Liver (tissue), 8 donors: ENCODE measurements at regions not wholly inside any gene's neighbourhood (a gene's known extent, or its start where the extent isn't known, plus 50 kb on each side); places are given as distances from the start of the nearest gene placed in this dataset.

Experiments
- DNase-seq: peaks from one replicate; pipeline ENCODE4 v3.0.0-alpha.2; 2017; ENCODE audit warnings: low spot score
- H3K27ac ChIP-seq, 2 donors: one replicate each; pipeline ENCODE4 v1.7.0; 2013; ENCODE audit warnings: inconsistent platforms in 2 of 2, low read length in 2 of 2, control low read depth in 1 of 2, low read depth in 1 of 2, mild to moderate bottlenecking in 1 of 2
- H3K27me3 ChIP-seq, 4 donors: one replicate each; pipeline versions ENCODE4 v1.6.1 to v1.7.0; 2013; ENCODE audit warnings: low read length in 3 of 4, inconsistent platforms in 1 of 4, mild to moderate bottlenecking in 1 of 4, moderate library complexity in 1 of 4; ENCODE audit not compliant: control insufficient read depth in 4 of 4, insufficient read depth in 4 of 4
- H3K36me3 ChIP-seq, 4 donors: one replicate each; pipeline versions ENCODE4 v1.6.1 to v1.7.0; 2013; ENCODE audit warnings: low read length in 3 of 4, mild to moderate bottlenecking in 3 of 4, low read depth in 1 of 4, moderate library complexity in 1 of 4; ENCODE audit not compliant: control insufficient read depth in 4 of 4, insufficient read depth in 3 of 4
- H3K4me1 ChIP-seq, 4 donors: one replicate each; pipeline versions ENCODE4 v1.6.1 to v1.7.0; 2013; ENCODE audit warnings: low read length in 3 of 4, mild to moderate bottlenecking in 3 of 4, moderate library complexity in 1 of 4; ENCODE audit not compliant: control insufficient read depth in 4 of 4, insufficient read depth in 4 of 4
- H3K4me3 ChIP-seq, 3 donors: one replicate each; pipeline versions ENCODE4 v1.6.1 to v1.7.0; 2013; ENCODE audit warnings: low read length in 3 of 3, control low read depth in 1 of 3, low read depth in 1 of 3, mild to moderate bottlenecking in 1 of 3
- H3K9ac ChIP-seq, 2 donors: one replicate each; pipeline ENCODE4 v1.7.0; 2013; ENCODE audit warnings: low read length in 2 of 2, mild to moderate bottlenecking in 2 of 2, moderate library complexity in 2 of 2, control low read depth in 1 of 2, low read depth in 1 of 2
- H3K9me3 ChIP-seq, 4 donors: one replicate each; pipeline versions ENCODE4 v1.6.1 to v1.7.0; 2013; ENCODE audit warnings: low read length in 3 of 4; ENCODE audit not compliant: control insufficient read depth in 4 of 4
- EGR1 ChIP-seq, 2 donors: IDR thresholded peaks; 2 replicates each; pipeline ENCODE4 v1.6.1; 2016 to 2018; ENCODE audit warnings: antibody characterized with exemption in 2 of 2, low read depth in 2 of 2
- FOXA1 ChIP-seq: IDR thresholded peaks from 2 replicates; pipeline ENCODE4 v1.6.1; 2016; ENCODE audit warnings: antibody characterized with exemption
- FOXA2 ChIP-seq: IDR thresholded peaks from 2 replicates; pipeline ENCODE4 v1.6.1; 2016; ENCODE audit warnings: antibody characterized with exemption
- GABPA ChIP-seq, 2 donors: IDR thresholded peaks in 1 of 2; conservative IDR thresholded peaks in 1 of 2; 2 replicates each; pipeline ENCODE4 v1.6.1; 2016; ENCODE audit warnings: antibody characterized with exemption in 2 of 2, mild to moderate bottlenecking in 1 of 2, moderate library complexity in 1 of 2
- HNF4A ChIP-seq, 2 donors: conservative IDR thresholded peaks; 2 replicates each; pipeline ENCODE4 v1.6.1; 2016; ENCODE audit warnings: antibody characterized with exemption in 2 of 2, mild to moderate bottlenecking in 2 of 2
- HNF4G ChIP-seq: IDR thresholded peaks from 2 replicates; pipeline ENCODE4 v1.6.1; 2016; ENCODE audit warnings: antibody characterized with exemption
- JUND ChIP-seq, 2 donors: IDR thresholded peaks; 2 replicates each; pipeline ENCODE4 v1.6.1; 2016; ENCODE audit warnings: antibody characterized with exemption in 2 of 2
- NR2F2 ChIP-seq: IDR thresholded peaks from 2 replicates; pipeline ENCODE4 v1.6.1; 2016; ENCODE audit warnings: antibody characterized with exemption
- RAD21 ChIP-seq, 2 donors: IDR thresholded peaks; 2 replicates each; pipeline ENCODE4 v1.6.1; 2016; ENCODE audit warnings: antibody characterized with exemption in 2 of 2, mild to moderate bottlenecking in 2 of 2
- RXRA ChIP-seq, 2 donors: IDR thresholded peaks; 2 replicates each; pipeline ENCODE4 v1.6.1; 2017 to 2018; ENCODE audit warnings: antibody characterized with exemption in 2 of 2, mild to moderate bottlenecking in 1 of 2
- SP1 ChIP-seq: IDR thresholded peaks from 2 replicates; pipeline ENCODE4 v1.6.1; 2018; ENCODE audit warnings: antibody characterized with exemption, mild to moderate bottlenecking
- TAF1 ChIP-seq: conservative IDR thresholded peaks from 2 replicates; pipeline ENCODE4 v1.6.1; 2016; ENCODE audit warnings: antibody characterized with exemption, mild to moderate bottlenecking
- YY1 ChIP-seq: IDR thresholded peaks from 2 replicates; pipeline ENCODE4 v1.6.1; 2016; ENCODE audit warnings: antibody characterized with exemption, mild to moderate bottlenecking
- WGBS: extraction: QIAGEN DNeasy Blood & Tissue Kit; methylation state at CpG from one replicate; pipeline ENCODE4 v1.1.7; 2013; 5-methylcytosine and 5-hydroxymethylcytosine counted together
- TF ChIP-seq, protein P1 (sequence below): IDR thresholded peaks from 2 replicates; pipeline ENCODE4 v1.6.1; 2016; ENCODE audit warnings: antibody characterized with exemption
- TF ChIP-seq, protein P2 (sequence below): IDR thresholded peaks from 2 replicates; pipeline ENCODE4 v1.6.1; 2016; ENCODE audit warnings: antibody characterized with exemption
- TF ChIP-seq, protein P3 (sequence below): IDR thresholded peaks from 2 replicates; pipeline ENCODE4 v1.6.1; 2016; ENCODE audit warnings: antibody characterized with exemption, mild to moderate bottlenecking
- TF ChIP-seq, protein P4 (sequence below): fragments of 150-350 bp; IDR thresholded peaks from 2 replicates; pipeline ENCODE4 v1.5.1; 2017; ENCODE audit warnings: improper control_type of control experiment, low read depth, low read length; ENCODE audit not compliant: missing input control
- TF ChIP-seq, protein P5 (sequence below): IDR thresholded peaks from 2 replicates; pipeline ENCODE4 v1.6.1; 2016; ENCODE audit warnings: antibody characterized with exemption
- donor health status: healthy.
- donor health status: healthy.
- donor health status: healthy.
- donor health status: healthy.
- donor health status: healthy.

DNA sequence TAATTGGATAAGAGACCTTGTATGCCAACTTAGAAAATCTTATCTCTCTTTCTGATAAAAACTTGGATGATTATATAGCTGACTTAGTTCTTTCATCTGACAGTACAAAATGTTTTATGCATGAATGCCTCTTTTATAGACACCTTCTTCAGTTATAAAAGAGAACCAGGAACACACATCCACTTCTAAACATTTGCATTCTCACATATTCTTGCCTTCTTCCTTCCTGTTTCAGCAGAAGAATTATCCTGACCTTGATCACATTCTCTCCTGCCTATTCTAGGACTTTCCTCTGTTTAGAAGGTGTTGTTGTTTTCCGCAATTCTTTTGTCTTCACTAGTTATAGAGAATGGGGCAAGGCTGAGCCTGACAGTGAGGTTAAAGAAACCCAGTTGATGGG, 80.9 kb downstream of the LARP7 start:
- Histone ChIP-seq H3K27me3 (peaks cover 0 to under 1% (median 0%) of the 10 kb centered on the region in 4 donors), H3K9me3 (no peaks in the 10 kb centered on the region), H3K4me3 (no peak overlapping the region), H3K4me1 (no peaks in the 10 kb centered on the region), H3K9ac (no peak overlapping the region), H3K27ac (no peak overlapping the region), H3K36me3 (no peaks in the 10 kb centered on the region)
- DNase-seq, result no peak
- TF ChIP-seq EGR1 (IDR thresholded peaks at IDR 0.05; ENCODE audit: low read depth in 2 of 2), result no peak
- TF ChIP-seq, protein P1, sequence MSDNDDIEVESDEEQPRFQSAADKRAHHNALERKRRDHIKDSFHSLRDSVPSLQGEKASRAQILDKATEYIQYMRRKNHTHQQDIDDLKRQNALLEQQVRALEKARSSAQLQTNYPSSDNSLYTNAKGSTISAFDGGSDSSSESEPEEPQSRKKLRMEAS, result no peak
- TF ChIP-seq, protein P2, sequence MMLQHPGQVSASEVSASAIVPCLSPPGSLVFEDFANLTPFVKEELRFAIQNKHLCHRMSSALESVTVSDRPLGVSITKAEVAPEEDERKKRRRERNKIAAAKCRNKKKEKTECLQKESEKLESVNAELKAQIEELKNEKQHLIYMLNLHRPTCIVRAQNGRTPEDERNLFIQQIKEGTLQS, result no peak
- no peak for TF ChIP-seq JUND (IDR thresholded peaks at IDR 0.05)
- no peak for TF ChIP-seq HNF4A (conservative IDR thresholded peaks at IDR 0.05)
- no peak for TF ChIP-seq FOXA1
- TF ChIP-seq, protein P3, sequence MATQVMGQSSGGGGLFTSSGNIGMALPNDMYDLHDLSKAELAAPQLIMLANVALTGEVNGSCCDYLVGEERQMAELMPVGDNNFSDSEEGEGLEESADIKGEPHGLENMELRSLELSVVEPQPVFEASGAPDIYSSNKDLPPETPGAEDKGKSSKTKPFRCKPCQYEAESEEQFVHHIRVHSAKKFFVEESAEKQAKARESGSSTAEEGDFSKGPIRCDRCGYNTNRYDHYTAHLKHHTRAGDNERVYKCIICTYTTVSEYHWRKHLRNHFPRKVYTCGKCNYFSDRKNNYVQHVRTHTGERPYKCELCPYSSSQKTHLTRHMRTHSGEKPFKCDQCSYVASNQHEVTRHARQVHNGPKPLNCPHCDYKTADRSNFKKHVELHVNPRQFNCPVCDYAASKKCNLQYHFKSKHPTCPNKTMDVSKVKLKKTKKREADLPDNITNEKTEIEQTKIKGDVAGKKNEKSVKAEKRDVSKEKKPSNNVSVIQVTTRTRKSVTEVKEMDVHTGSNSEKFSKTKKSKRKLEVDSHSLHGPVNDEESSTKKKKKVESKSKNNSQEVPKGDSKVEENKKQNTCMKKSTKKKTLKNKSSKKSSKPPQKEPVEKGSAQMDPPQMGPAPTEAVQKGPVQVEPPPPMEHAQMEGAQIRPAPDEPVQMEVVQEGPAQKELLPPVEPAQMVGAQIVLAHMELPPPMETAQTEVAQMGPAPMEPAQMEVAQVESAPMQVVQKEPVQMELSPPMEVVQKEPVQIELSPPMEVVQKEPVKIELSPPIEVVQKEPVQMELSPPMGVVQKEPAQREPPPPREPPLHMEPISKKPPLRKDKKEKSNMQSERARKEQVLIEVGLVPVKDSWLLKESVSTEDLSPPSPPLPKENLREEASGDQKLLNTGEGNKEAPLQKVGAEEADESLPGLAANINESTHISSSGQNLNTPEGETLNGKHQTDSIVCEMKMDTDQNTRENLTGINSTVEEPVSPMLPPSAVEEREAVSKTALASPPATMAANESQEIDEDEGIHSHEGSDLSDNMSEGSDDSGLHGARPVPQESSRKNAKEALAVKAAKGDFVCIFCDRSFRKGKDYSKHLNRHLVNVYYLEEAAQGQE, result no peak
- TF ChIP-seq FOXA2, result no peak
- TF ChIP-seq RAD21 (IDR thresholded peaks at IDR 0.05), result no peak
- TF ChIP-seq TAF1, result no peak
- TF ChIP-seq GABPA (IDR thresholded peaks at IDR 0.05 in 1 of 2, conservative IDR thresholded peaks at IDR 0.05 in 1 of 2), result no peak
- no peak for TF ChIP-seq SP1
- TF ChIP-seq HNF4G, result no peak
- TF ChIP-seq, protein P4, sequence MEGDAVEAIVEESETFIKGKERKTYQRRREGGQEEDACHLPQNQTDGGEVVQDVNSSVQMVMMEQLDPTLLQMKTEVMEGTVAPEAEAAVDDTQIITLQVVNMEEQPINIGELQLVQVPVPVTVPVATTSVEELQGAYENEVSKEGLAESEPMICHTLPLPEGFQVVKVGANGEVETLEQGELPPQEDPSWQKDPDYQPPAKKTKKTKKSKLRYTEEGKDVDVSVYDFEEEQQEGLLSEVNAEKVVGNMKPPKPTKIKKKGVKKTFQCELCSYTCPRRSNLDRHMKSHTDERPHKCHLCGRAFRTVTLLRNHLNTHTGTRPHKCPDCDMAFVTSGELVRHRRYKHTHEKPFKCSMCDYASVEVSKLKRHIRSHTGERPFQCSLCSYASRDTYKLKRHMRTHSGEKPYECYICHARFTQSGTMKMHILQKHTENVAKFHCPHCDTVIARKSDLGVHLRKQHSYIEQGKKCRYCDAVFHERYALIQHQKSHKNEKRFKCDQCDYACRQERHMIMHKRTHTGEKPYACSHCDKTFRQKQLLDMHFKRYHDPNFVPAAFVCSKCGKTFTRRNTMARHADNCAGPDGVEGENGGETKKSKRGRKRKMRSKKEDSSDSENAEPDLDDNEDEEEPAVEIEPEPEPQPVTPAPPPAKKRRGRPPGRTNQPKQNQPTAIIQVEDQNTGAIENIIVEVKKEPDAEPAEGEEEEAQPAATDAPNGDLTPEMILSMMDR, result no peak
- TF ChIP-seq NR2F2, result no peak
- TF ChIP-seq RXRA (IDR thresholded peaks at IDR 0.05), result no peak
- no peak for TF ChIP-seq YY1
- TF ChIP-seq, protein P5, sequence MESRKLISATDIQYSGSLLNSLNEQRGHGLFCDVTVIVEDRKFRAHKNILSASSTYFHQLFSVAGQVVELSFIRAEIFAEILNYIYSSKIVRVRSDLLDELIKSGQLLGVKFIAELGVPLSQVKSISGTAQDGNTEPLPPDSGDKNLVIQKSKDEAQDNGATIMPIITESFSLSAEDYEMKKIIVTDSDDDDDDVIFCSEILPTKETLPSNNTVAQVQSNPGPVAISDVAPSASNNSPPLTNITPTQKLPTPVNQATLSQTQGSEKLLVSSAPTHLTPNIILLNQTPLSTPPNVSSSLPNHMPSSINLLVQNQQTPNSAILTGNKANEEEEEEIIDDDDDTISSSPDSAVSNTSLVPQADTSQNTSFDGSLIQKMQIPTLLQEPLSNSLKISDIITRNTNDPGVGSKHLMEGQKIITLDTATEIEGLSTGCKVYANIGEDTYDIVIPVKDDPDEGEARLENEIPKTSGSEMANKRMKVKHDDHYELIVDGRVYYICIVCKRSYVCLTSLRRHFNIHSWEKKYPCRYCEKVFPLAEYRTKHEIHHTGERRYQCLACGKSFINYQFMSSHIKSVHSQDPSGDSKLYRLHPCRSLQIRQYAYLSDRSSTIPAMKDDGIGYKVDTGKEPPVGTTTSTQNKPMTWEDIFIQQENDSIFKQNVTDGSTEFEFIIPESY, result no peak
- WGBS, result 86% methylated on average over 1 of the region's 1 CpG

DNA sequence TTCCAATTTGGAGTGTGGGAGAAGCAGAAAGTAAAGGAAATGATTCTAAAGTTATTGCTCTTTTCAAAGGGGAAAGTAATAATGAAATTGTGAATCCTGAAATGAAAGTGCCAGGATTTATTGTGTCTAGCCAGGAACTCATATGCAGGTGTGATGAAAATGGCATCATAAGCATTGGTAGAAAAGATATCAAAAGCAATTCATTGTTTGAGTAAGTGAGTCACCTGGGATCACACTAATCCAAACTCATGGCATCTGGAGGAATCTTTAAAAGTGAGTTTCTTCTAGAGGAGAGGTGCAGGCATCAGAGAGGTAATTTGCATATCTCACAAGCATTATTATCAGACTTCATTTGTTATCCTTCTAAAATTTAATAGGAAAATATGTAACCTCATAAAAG, 84.7 kb downstream of the LARP7 start:
- Histone ChIP-seq H3K27ac (no peak overlapping the region), H3K4me3 (no peak overlapping the region), H3K4me1 (no peaks in the 10 kb centered on the region), H3K9me3 (no peaks in the 10 kb centered on the region), H3K9ac (no peak overlapping the region), H3K27me3 (peaks cover 0 to 4% (median 0%) of the 10 kb centered on the region in 4 donors), H3K36me3 (no peaks in the 10 kb centered on the region)
- no peak for DNase-seq
- no peak for TF ChIP-seq RAD21 (IDR thresholded peaks at IDR 0.05)
- no peak for TF ChIP-seq NR2F2
- no peak for TF ChIP-seq GABPA (IDR thresholded peaks at IDR 0.05 in 1 of 2, conservative IDR thresholded peaks at IDR 0.05 in 1 of 2)
- no peak for TF ChIP-seq TAF1
- TF ChIP-seq FOXA2, result no peak
- no peak for TF ChIP-seq YY1
- no peak for TF ChIP-seq JUND (IDR thresholded peaks at IDR 0.05)
- TF ChIP-seq SP1, result no peak
- TF ChIP-seq EGR1 (IDR thresholded peaks at IDR 0.05; ENCODE audit: low read depth in 2 of 2), result no peak
- no peak for TF ChIP-seq HNF4A (conservative IDR thresholded peaks at IDR 0.05)
- TF ChIP-seq HNF4G, result no peak
- TF ChIP-seq, protein P1, result no peak
- TF ChIP-seq, protein P2, result no peak
- TF ChIP-seq FOXA1, result no peak
- TF ChIP-seq, protein P5, result no peak
